ENCODE measurements at regions not wholly inside any gene's neighbourhood (a gene's known extent, or its start where the extent isn't known, plus 50 kb on each side); places are given as distances from the start of the nearest gene placed in this dataset.

DNA sequence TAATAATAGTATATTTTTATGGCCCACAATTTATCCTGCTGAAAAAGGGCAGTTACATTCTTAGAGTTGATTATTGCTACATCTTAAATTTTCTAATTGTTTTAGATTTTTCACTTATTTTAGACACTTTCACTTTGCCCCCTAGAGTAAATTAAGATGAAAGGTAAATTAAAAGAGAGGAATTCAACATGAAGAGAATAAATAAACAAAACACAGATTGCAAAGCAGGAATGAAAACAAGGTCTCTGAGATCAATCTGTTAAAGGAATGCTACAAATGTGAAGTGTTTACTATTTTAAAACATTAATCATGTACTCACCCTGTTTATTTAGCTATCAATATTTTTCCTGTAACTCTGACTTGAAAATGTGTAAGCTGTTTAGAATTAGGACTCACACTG lies 113.5 kb upstream of the ETAA1 start:
- no peak for ATAC-seq
- TF ChIP-seq, protein P1, sequence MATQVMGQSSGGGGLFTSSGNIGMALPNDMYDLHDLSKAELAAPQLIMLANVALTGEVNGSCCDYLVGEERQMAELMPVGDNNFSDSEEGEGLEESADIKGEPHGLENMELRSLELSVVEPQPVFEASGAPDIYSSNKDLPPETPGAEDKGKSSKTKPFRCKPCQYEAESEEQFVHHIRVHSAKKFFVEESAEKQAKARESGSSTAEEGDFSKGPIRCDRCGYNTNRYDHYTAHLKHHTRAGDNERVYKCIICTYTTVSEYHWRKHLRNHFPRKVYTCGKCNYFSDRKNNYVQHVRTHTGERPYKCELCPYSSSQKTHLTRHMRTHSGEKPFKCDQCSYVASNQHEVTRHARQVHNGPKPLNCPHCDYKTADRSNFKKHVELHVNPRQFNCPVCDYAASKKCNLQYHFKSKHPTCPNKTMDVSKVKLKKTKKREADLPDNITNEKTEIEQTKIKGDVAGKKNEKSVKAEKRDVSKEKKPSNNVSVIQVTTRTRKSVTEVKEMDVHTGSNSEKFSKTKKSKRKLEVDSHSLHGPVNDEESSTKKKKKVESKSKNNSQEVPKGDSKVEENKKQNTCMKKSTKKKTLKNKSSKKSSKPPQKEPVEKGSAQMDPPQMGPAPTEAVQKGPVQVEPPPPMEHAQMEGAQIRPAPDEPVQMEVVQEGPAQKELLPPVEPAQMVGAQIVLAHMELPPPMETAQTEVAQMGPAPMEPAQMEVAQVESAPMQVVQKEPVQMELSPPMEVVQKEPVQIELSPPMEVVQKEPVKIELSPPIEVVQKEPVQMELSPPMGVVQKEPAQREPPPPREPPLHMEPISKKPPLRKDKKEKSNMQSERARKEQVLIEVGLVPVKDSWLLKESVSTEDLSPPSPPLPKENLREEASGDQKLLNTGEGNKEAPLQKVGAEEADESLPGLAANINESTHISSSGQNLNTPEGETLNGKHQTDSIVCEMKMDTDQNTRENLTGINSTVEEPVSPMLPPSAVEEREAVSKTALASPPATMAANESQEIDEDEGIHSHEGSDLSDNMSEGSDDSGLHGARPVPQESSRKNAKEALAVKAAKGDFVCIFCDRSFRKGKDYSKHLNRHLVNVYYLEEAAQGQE (IDR thresholded peaks at IDR 0.05; ENCODE audit: insufficient read depth in 1 of 2, low read depth in 2 of 2, low read length in 1 of 2), result no peak
- TF ChIP-seq, protein P2, sequence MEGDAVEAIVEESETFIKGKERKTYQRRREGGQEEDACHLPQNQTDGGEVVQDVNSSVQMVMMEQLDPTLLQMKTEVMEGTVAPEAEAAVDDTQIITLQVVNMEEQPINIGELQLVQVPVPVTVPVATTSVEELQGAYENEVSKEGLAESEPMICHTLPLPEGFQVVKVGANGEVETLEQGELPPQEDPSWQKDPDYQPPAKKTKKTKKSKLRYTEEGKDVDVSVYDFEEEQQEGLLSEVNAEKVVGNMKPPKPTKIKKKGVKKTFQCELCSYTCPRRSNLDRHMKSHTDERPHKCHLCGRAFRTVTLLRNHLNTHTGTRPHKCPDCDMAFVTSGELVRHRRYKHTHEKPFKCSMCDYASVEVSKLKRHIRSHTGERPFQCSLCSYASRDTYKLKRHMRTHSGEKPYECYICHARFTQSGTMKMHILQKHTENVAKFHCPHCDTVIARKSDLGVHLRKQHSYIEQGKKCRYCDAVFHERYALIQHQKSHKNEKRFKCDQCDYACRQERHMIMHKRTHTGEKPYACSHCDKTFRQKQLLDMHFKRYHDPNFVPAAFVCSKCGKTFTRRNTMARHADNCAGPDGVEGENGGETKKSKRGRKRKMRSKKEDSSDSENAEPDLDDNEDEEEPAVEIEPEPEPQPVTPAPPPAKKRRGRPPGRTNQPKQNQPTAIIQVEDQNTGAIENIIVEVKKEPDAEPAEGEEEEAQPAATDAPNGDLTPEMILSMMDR (IDR thresholded peaks at IDR 0.05), result no peak
- TF ChIP-seq TCF7L2 (IDR thresholded peaks at IDR 0.05; ENCODE audit: low read depth, low read length) (no peak), SIN3A (IDR thresholded peaks at IDR 0.05; ENCODE audit: borderline replicate concordance, insufficient read depth, low read depth, low read length) (no peak), POLR2AphosphoS5 (IDR thresholded peaks at IDR 0.05; ENCODE audit: low read depth, low read length) (no peak)

DNA sequence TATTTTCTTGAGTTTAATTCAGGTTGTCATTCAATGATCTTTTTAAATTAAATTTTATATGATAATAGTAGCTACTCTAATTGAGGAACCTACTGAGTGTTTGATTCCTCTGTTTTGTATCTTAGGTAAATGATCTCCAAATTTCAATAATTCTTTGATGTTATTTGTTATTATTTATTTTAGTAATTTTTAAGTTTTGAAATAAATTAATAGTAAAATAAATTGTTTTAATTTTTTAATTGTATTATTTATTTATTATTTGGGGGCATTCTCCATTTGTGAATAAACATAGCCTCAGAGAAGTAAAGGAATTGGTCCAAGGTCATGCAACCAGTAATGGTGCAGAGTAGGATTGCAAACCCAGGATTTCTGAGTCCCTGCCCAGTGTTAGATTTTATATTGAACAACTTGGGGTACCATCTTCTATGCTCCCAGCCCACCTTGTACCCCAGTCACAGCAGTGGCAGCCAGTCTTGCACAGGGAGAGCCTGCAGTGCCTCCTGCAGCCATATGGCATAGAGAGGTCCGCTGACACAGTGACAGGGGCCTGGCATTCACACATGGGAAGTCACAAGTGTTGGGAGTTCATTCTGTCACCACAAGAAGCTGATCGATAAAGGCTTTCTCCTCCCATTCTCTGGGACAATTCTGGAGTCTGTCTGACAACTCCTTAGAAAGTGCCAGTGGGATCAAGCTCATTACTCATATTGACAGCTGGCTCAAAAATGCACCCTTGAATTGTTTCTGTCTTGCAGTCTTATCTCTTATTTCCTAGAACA lies 110.0 kb upstream of the ETAA1 start:
- DNase-seq (ENCODE audit: low read depth, low spot score) (no peak), ATAC-seq (no peak)
- intact Hi-C loops (cut with micrococcal nuclease; ENCODE audit: unreplicated experiment), result no loop called here
- H3K27me3 ChIP-seq (ENCODE audit: control insufficient read depth, insufficient read depth, low read length), result no peaks in the 10 kb centered on the region
- no peak overlapping the region for H3K27ac ChIP-seq (ENCODE audit: low read length)
- H3K4me3 ChIP-seq (ENCODE audit: low read depth in 2 of 2, low read length in 2 of 2), result no peak overlapping the region
- ChIA-PET CTCF (no interaction called here), POLR2A (no interaction called here)
- no peaks in the 10 kb centered on the region for H3K9me3 ChIP-seq (ENCODE audit: control insufficient read depth, insufficient read depth, low read depth, low read length)
- no peaks in the 10 kb centered on the region for H3K4me1 ChIP-seq (ENCODE audit: control insufficient read depth, insufficient read depth, low read length)
- TF ChIP-seq, protein P2 (IDR thresholded peaks at IDR 0.05), result no peak
- TF ChIP-seq POLR2AphosphoS5 (IDR thresholded peaks at IDR 0.05; ENCODE audit: low read depth, low read length) (no peak), SIN3A (IDR thresholded peaks at IDR 0.05; ENCODE audit: borderline replicate concordance, insufficient read depth, low read depth, low read length) (no peak), TCF7L2 (IDR thresholded peaks at IDR 0.05; ENCODE audit: low read depth, low read length) (no peak)
- TF ChIP-seq, protein P1 (IDR thresholded peaks at IDR 0.05; ENCODE audit: insufficient read depth in 1 of 2, low read depth in 2 of 2, low read length in 1 of 2), result no peak
- in situ Hi-C loops (cut with HindIII; ENCODE audit: low pct_unique_long_range_greater_than_20kb, low sequenced_read_pairs), result no loop called here
- H3K36me3 ChIP-seq (ENCODE audit: control insufficient read depth, insufficient read depth, low read length), result no peaks in the 10 kb centered on the region
- no TSS peak for BruUV-seq (replicated peaks)

More for the DNA sequence above, 113.5 kb upstream of the ETAA1 start:
- ChIA-PET CTCF (no interaction called here), POLR2A (no interaction called here)
- Histone ChIP-seq H3K4me3 (ENCODE audit: low read depth in 2 of 2, low read length in 2 of 2) (no peak overlapping the region), H3K9me3 (ENCODE audit: control insufficient read depth, insufficient read depth, low read depth, low read length) (no peaks in the 10 kb centered on the region), H3K27ac (ENCODE audit: low read length) (no peak overlapping the region), H3K4me1 (ENCODE audit: control insufficient read depth, insufficient read depth, low read length) (no peaks in the 10 kb centered on the region), H3K27me3 (ENCODE audit: control insufficient read depth, insufficient read depth, low read length) (no peaks in the 10 kb centered on the region), H3K36me3 (ENCODE audit: control insufficient read depth, insufficient read depth, low read length) (no peaks in the 10 kb centered on the region)
- BruUV-seq (replicated peaks), result no TSS peak
- no peak for DNase-seq (ENCODE audit: low read depth, low spot score)
- intact Hi-C loops (cut with micrococcal nuclease; ENCODE audit: unreplicated experiment) (no loop called here), in situ Hi-C loops (cut with HindIII; ENCODE audit: low pct_unique_long_range_greater_than_20kb, low sequenced_read_pairs) (no loop called here)
